NCI-H345 treated with DMSO at 0.1 percent for 48 hours (cell line): ENCODE measurements at regions not wholly inside any gene's neighbourhood (a gene's known extent, or its start where the extent isn't known, plus 50 kb on each side); places are given as distances from the start of the nearest gene placed in this dataset.

Source experiments
- DNase-seq: peaks from one replicate; lab custom pipeline; 2025; ENCODE audit not compliant: unreplicated experiment; lab: John Stamatoyannopoulos, UW

- DNase-seq = no peak
These were observed 85.2 kb upstream of the ADAMTS2 start for GRCh38 chr5:179430193-179431175.

GRCh38 chr5:179427676-179428056 is 82.4 kb upstream of the ADAMTS2 start:
- no peak for DNase-seq

DNA sequence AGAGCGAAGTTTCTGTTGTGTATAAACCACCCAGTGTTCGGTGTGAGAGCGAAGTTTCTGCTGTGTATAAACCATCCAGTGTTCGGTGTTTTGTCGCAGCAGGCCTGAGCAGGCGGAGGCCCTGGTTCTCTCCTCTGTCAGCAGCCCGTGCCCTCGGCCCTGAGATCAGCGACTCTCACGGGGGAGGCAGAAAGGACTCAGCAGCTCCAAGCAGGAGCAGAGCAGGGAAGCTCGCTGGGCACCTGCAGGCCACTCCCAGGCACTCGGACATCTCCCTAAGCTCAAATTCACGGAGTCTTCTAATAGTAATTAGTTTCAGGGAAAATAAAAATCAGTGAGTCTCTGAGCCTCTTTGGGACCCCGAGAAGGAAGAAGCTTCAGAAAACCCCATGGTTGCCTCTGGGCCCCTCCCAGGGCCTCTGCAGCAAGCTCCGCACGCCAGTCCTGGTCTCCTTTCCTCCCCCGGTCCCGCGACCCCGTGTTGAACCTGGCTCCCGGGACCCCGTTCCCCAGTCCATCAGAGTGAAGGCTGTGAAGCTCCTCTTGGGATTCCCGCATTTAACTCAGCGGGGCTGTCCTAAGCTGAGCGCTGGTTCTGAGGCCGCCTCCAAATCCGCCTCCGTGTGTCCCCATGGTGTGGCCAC is 81.9 kb upstream of the ADAMTS2 start:
- no peak for DNase-seq

GRCh38 chr5:179422908-179423481 is 77.7 kb upstream of the ADAMTS2 start:
- DNase-seq = no peak

DNA sequence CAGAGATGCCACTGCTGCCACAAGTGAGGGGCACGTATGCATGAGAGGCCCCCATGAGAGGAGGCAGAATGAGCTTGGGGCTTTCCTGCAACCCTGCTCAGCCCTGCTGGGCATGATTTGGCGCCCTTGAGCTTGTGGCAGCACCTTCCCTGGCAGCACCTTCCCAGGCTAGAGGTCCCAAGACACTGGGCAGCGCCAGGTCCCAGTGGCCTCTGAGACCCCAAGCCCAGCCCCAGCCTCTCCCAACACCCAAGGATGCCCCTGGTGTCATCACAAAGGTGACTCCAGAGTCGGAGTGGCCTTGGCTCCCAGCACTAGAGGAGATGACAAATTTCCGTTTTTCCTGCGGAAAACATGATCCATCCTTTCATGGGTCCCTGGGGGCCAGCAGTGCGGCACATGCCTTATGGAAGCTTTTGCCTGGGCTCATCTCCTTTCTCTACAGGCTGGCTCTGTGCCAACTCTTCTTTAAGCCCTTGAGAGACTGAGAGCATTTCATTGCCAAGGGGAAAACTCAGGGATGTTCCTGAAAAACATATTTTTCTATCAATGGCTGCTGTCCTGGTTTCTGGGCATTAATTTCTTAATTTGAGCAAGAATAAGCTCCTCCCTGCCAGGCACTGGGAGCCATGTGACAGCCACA is 77.1 kb upstream of the ADAMTS2 start:
- peak; percentile 3 for DNase-seq

- DNase-seq = no peak
These were observed 76.1 kb upstream of the ADAMTS2 start for GRCh38 chr5:179421144-179421901.

- no peak for DNase-seq
These were observed 75.2 kb upstream of the ADAMTS2 start for GRCh38 chr5:179420476-179420875.

DNA sequence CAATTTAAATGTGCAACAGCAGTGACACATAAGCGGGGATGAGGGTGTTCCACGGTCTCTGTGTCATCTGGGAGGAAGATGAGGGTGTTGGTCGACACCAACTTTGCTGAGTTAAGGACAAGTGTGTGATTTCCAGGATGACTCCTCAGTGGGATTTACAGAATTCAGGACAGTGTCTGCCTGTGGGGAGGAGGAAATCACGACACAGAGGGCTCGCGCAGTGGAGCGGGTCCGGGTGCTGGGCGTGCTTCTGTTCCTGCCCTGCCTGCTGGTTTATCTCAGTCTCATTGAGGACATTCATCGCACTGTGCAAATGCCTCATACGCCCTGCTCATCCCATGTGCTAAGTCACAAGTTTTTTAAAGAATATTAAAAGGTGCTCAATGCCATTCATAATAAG is 73.7 kb upstream of the ADAMTS2 start:
- DNase-seq = no peak

GRCh38 chr5:179417696-179418095 is 72.4 kb upstream of the ADAMTS2 start:
- no peak for DNase-seq

GRCh38 chr5:179417016-179417415 is 71.8 kb upstream of the ADAMTS2 start:
- no peak for DNase-seq

GRCh38 chr5:179416114-179416822 is 71.0 kb upstream of the ADAMTS2 start:
- no peak for DNase-seq

GRCh38 chr5:179415291-179416060 is 70.2 kb upstream of the ADAMTS2 start:
- no peak for DNase-seq

DNA sequence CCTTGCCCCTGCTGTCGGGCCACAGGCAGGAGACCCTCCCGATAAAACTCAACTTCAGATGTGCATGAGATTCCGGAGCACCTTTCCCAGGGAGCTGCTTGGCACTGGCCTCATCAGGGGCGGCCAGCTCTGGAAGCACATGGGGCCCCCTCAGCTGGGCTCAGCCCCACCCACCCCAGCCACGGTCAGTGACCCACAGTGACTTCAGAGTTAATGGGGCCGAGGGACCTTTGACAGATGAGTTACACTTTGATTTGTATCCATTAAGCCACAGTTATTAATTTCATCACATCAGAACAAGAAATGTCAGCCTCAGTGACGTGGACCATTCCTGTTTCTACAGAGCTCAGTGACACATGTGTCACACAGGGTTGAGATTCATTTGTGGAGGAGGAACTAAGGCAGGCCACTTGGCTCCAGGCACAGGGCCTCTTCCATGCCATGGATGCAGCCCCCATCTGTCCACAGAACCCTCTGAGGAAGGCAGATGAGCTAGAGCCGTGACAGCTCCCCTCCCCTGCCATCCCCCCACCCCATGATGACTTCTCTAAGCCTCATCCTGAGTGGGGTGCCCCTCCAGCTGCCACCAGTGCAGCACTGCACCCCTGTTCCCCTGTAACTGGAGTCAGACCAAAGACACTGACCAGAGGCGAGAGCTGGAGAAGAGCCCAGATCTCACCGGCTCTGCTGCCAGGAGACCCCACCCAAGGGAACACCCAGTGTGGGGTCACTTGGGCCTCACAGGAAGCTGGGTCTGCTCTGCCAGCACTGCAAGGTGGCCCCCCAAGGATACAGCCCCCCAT is 69.4 kb upstream of the ADAMTS2 start:
- no peak for DNase-seq

DNA sequence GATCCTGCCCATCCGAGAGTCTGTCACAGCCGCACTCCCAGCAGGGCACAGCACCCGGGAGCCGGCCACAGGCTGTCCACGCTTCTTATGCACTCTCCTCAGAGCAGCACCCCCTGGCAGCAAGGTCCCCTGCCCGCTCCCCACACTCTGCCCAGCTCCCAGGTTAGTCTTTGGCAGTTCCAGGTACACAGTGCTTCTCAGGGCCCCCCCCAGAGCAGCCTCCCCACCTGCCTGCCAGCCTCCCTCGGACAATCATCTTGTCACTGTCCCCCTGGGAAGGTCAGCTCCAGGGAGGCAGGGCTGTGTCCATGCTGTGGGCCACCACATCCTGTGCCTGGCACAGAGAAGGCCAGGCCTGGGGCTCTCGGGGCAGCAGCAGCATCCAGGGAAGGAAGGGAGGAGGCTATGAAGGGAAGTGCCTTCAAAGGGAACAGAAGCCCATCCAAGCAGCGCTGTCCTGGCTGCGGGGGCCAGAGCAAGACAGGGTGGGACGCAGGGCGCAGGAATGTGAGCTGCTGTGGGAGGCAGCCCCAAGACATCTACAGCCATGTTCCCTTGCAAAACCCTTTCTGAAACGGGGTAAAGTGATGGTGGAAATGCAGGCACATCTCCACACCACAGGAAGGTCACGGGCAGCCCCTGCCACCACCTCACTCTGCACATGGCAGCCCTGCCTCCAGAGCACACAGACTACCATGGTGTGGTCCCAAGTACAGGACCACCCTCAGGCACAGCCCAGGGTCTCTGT is 68.6 kb upstream of the ADAMTS2 start:
- DNase-seq = no peak

DNA sequence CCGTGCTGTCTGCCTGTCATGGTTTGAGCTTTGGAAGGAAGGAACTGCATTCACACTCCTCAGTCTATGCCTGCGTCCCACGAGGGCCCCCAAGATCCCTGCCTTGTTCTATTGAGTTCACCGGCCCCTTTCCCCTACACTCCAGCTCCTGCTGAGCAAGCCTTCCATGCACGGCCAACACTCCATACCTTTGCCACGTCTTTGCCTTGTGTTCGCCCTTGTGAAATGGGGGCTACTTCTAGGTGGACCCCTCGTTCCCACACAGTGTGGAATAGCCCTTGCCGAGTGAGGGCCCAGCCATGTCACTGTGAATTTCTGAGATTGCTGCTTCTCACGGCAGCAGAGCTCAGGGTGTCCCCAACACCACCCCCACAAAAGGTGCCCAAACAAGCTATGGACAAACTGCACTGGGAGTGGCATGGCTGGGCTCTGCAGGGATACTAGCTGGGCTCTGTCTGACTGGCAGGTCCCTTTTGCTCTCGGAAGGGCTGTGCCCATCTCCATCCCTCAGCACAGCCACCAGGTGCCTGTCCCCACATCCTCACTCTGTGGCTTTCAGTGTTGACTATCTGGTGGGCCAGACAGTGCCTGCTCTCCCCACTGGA is 67.9 kb upstream of the ADAMTS2 start:
- DNase-seq = no peak

- DNase-seq = no peak
These were observed 66.0 kb upstream of the ADAMTS2 start for GRCh38 chr5:179411161-179411841.
